ENCODE measurements at regions not wholly inside any gene's neighbourhood (a gene's known extent, or its start where the extent isn't known, plus 50 kb on each side); places are given as distances from the start of the nearest gene placed in this dataset.

- H3K4me1 ChIP-seq (ENCODE audit: insufficient read depth, poor library complexity, severe bottlenecking): no peaks in the 10 kb centered on the region
- no peaks in the 10 kb centered on the region for H3K36me3 ChIP-seq (ENCODE audit: low read depth)
- H3K27ac ChIP-seq (ENCODE audit: poor library complexity, severe bottlenecking): no peak overlapping the region
- no peaks in the 10 kb centered on the region for H3K27me3 ChIP-seq (ENCODE audit: insufficient read depth, poor library complexity, severe bottlenecking)
- DNase-seq (ENCODE audit: low spot score) (no peak), ATAC-seq (ENCODE audit: low read depth) (no peak)
- no peaks in the 10 kb centered on the region for H3K9me3 ChIP-seq (ENCODE audit: severe bottlenecking)
- no peak for TF ChIP-seq CTCF (IDR thresholded peaks at IDR 0.05; ENCODE audit: poor library complexity, severe bottlenecking)
- no peak overlapping the region for H3K4me3 ChIP-seq (ENCODE audit: severe bottlenecking)
These were observed 431.2 kb upstream of the SGCG start for GRCh38 chr13:22749626-22750025.

- DNase-seq (ENCODE audit: low spot score): no peak
- Histone ChIP-seq H3K27ac (ENCODE audit: poor library complexity, severe bottlenecking) (no peak overlapping the region), H3K27me3 (ENCODE audit: insufficient read depth, poor library complexity, severe bottlenecking) (no peaks in the 10 kb centered on the region), H3K4me3 (ENCODE audit: severe bottlenecking) (no peak overlapping the region), H3K4me1 (ENCODE audit: insufficient read depth, poor library complexity, severe bottlenecking) (no peaks in the 10 kb centered on the region), H3K9me3 (ENCODE audit: severe bottlenecking) (no peaks in the 10 kb centered on the region), H3K36me3 (ENCODE audit: low read depth) (no peaks in the 10 kb centered on the region)
- no peak for ATAC-seq (ENCODE audit: low read depth)
- TF ChIP-seq CTCF (IDR thresholded peaks at IDR 0.05; ENCODE audit: poor library complexity, severe bottlenecking): peak; percentile 51
These were observed 423.2 kb upstream of the SGCG start for GRCh38 chr13:22757530-22758120.

GRCh38 chr13:22758245-22758644 is 422.5 kb upstream of the SGCG start:
- Histone ChIP-seq H3K27ac (ENCODE audit: poor library complexity, severe bottlenecking) (no peak overlapping the region), H3K9me3 (ENCODE audit: severe bottlenecking) (no peaks in the 10 kb centered on the region), H3K27me3 (ENCODE audit: insufficient read depth, poor library complexity, severe bottlenecking) (no peaks in the 10 kb centered on the region), H3K4me3 (ENCODE audit: severe bottlenecking) (no peak overlapping the region), H3K36me3 (ENCODE audit: low read depth) (no peaks in the 10 kb centered on the region), H3K4me1 (ENCODE audit: insufficient read depth, poor library complexity, severe bottlenecking) (no peaks in the 10 kb centered on the region)
- ATAC-seq (ENCODE audit: low read depth): no peak
- DNase-seq (ENCODE audit: low spot score): no peak
- no peak for TF ChIP-seq CTCF (IDR thresholded peaks at IDR 0.05; ENCODE audit: poor library complexity, severe bottlenecking)

- ATAC-seq (ENCODE audit: low read depth) (no peak), DNase-seq (ENCODE audit: low spot score) (no peak)
- H3K27me3 ChIP-seq (ENCODE audit: insufficient read depth, poor library complexity, severe bottlenecking): peaks cover 13% of the 10 kb centered on the region
- H3K9me3 ChIP-seq (ENCODE audit: severe bottlenecking): no peaks in the 10 kb centered on the region
- TF ChIP-seq CTCF (IDR thresholded peaks at IDR 0.05; ENCODE audit: poor library complexity, severe bottlenecking): no peak
- H3K4me1 ChIP-seq (ENCODE audit: insufficient read depth, poor library complexity, severe bottlenecking): no peaks in the 10 kb centered on the region
- no peak overlapping the region for H3K27ac ChIP-seq (ENCODE audit: poor library complexity, severe bottlenecking)
- H3K36me3 ChIP-seq (ENCODE audit: low read depth): no peaks in the 10 kb centered on the region
- no peak overlapping the region for H3K4me3 ChIP-seq (ENCODE audit: severe bottlenecking)
These were observed 419.1 kb upstream of the SGCG start for GRCh38 chr13:22761709-22762108.

- Histone ChIP-seq H3K4me1 (ENCODE audit: insufficient read depth, poor library complexity, severe bottlenecking) (no peaks in the 10 kb centered on the region), H3K4me3 (ENCODE audit: severe bottlenecking) (no peak overlapping the region), H3K27me3 (ENCODE audit: insufficient read depth, poor library complexity, severe bottlenecking) (peaks cover 13% of the 10 kb centered on the region), H3K27ac (ENCODE audit: poor library complexity, severe bottlenecking) (no peak overlapping the region), H3K9me3 (ENCODE audit: severe bottlenecking) (no peaks in the 10 kb centered on the region), H3K36me3 (ENCODE audit: low read depth) (no peaks in the 10 kb centered on the region)
- TF ChIP-seq CTCF (IDR thresholded peaks at IDR 0.05; ENCODE audit: poor library complexity, severe bottlenecking): no peak
- ATAC-seq (ENCODE audit: low read depth): no peak
- no peak for DNase-seq (ENCODE audit: low spot score)
These were observed 415.2 kb upstream of the SGCG start for GRCh38 chr13:22765547-22765946.
